Upper lobe of right lung (tissue), 1 donor: ENCODE measurements at regions not wholly inside any gene's neighbourhood (a gene's known extent, or its start where the extent isn't known, plus 50 kb on each side); places are given as distances from the start of the nearest gene placed in this dataset.
"Not testable (repeated sequence)": the region's sequence is repeated elsewhere in the genome, so short reads cannot be mapped to it uniquely, and the experiment has no call there.

Source experiments
- ATAC-seq: fragments of 200-7000 bp; cut with Tn5 transposase; one replicate; pipeline ENCODE4 v1.9.1; 2020; ENCODE audit warnings: mild to moderate bottlenecking, moderate library complexity
- DNase-seq: peaks from one replicate; pipeline ENCODE4 v3.0.0-alpha.2; 2020
- H3K27ac ChIP-seq: fragments of 200-600 bp; one replicate; pipeline ENCODE4 v1.8.0; 2022
- H3K27me3 ChIP-seq: fragments of 200-600 bp; one replicate; pipeline ENCODE4 v1.8.0; 2022; ENCODE audit warnings: mild to moderate bottlenecking
- H3K36me3 ChIP-seq: fragments of 200-600 bp; one replicate; pipeline ENCODE4 v1.8.0; 2022
- H3K4me1 ChIP-seq: fragments of 200-600 bp; one replicate; pipeline ENCODE4 v1.8.0; 2022
- H3K4me3 ChIP-seq: fragments of 200-600 bp; one replicate; pipeline ENCODE4 v1.8.0; 2022; ENCODE audit warnings: mild to moderate bottlenecking
- H3K9me3 ChIP-seq: fragments of 200-600 bp; one replicate; pipeline ENCODE4 v1.8.0; 2022
- intact Hi-C: fragments of 100-400 bp; cut with DNase I; formaldehyde crosslinking; loops from one replicate; pipeline ENCODE4 v1.11.0; 2022
- TF ChIP-seq, protein P1 (sequence below): fragments of 200-600 bp; IDR thresholded peaks from one replicate; pipeline ENCODE4 v1.8.0; 2022; ENCODE audit warnings: antibody characterized with exemption
- donor health status: DM: no; HTN: yes; CAD: no; lungs with severe emphysema.

DNA sequence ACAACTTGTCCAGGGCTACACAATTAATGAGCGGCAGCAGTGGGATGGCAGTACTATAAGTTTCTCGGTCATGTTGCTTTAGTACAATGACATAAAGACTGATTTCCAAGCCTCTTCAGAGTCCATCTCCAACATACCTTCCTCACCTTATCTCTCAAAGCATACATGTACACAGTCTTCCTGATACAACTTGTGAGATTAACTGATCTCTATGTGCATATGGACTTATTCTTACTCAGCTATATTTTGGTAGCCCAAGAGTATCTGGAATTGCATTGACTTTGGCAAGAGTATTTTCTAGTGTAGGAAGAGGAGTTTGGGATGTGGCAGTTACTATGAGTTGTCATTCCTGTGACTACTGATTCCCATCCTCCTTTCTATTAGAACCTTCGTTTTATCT is 575.0 kb downstream of the EDEM1 start:
- Histone ChIP-seq H3K4me3 (no peak overlapping the region), H3K36me3 (no peaks in the 10 kb centered on the region), H3K27me3 (no peaks in the 10 kb centered on the region), H3K4me1 (no peaks in the 10 kb centered on the region), H3K27ac (no peak overlapping the region), H3K9me3 (no peaks in the 10 kb centered on the region)
- DNase-seq: no peak
- no peak for ATAC-seq
- TF ChIP-seq, protein P1, sequence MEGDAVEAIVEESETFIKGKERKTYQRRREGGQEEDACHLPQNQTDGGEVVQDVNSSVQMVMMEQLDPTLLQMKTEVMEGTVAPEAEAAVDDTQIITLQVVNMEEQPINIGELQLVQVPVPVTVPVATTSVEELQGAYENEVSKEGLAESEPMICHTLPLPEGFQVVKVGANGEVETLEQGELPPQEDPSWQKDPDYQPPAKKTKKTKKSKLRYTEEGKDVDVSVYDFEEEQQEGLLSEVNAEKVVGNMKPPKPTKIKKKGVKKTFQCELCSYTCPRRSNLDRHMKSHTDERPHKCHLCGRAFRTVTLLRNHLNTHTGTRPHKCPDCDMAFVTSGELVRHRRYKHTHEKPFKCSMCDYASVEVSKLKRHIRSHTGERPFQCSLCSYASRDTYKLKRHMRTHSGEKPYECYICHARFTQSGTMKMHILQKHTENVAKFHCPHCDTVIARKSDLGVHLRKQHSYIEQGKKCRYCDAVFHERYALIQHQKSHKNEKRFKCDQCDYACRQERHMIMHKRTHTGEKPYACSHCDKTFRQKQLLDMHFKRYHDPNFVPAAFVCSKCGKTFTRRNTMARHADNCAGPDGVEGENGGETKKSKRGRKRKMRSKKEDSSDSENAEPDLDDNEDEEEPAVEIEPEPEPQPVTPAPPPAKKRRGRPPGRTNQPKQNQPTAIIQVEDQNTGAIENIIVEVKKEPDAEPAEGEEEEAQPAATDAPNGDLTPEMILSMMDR: no peak
- intact Hi-C loops: no loop called here

DNA sequence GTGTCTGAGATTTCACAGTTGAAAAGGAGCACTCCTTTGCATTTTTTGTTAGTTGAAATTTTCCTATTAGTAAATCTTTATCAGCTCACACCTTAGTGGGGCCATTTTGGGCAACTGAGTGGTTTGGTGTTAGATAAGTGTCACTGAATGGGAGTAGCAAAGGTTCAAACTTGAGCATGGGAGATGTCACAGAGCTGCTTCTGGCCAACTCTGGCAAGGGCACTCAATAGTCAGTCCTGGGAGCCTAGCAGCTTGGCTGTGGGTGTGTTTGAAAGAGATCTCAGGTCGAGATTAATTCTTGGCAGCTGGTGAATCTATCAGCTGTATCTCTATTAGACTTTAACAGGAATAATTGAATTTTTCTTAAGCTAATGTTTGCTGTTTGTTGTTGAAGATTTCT is 579.3 kb downstream of the EDEM1 start:
- intact Hi-C loops: no loop called here
- no peak for ATAC-seq

GRCh38 chr3:5767304-5767703 is 579.8 kb downstream of the EDEM1 start:
- H3K4me3 ChIP-seq: no peak overlapping the region

More for the DNA sequence above, 579.3 kb downstream of the EDEM1 start:
- Histone ChIP-seq H3K4me3 (no peak overlapping the region), H3K36me3 (no peaks in the 10 kb centered on the region), H3K4me1 (no peaks in the 10 kb centered on the region), H3K27ac (no peak overlapping the region), H3K27me3 (no peaks in the 10 kb centered on the region), H3K9me3 (no peaks in the 10 kb centered on the region)
- DNase-seq: no peak
- TF ChIP-seq, protein P1: no peak

GRCh38 chr3:5768281-5768945 is 580.9 kb downstream of the EDEM1 start:
- H3K4me3 ChIP-seq: no peak overlapping the region
- no peak overlapping the region for H3K27ac ChIP-seq
- no peaks in the 10 kb centered on the region for H3K27me3 ChIP-seq
- intact Hi-C loops: no loop called here
- no peak for ATAC-seq
- DNase-seq: no peak
- H3K9me3 ChIP-seq: no peaks in the 10 kb centered on the region
- TF ChIP-seq, protein P1: no peak
- H3K4me1 ChIP-seq: no peaks in the 10 kb centered on the region
- H3K36me3 ChIP-seq: no peaks in the 10 kb centered on the region

More at GRCh38 chr3:5767304-5767703, 579.8 kb downstream of the EDEM1 start:
- H3K27me3 ChIP-seq: no peaks in the 10 kb centered on the region
- DNase-seq (no peak), ATAC-seq (no peak)
- no peak overlapping the region for H3K27ac ChIP-seq
- intact Hi-C loops: no loop called here
- H3K9me3 ChIP-seq: no peaks in the 10 kb centered on the region
- TF ChIP-seq, protein P1: no peak
- no peaks in the 10 kb centered on the region for H3K4me1 ChIP-seq
- no peaks in the 10 kb centered on the region for H3K36me3 ChIP-seq

DNA sequence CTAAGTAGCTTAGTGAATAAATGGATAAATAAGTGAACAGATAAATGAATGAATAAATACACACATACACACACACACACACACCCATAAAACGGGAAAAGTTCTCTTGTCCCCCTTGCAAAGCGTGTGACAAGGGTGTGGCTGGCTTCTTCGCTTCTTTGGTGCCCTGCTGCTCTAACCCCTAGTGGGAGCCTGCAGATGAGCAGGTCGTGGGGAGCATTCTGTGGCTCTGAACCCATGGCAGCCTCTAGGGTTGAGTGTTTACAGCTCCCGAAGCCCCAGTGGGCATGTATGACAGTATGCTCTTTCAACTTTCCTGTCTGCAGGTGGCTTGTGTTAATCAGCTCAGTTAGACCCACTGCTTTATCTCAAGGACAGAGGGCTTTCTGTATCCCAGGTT is 582.3 kb downstream of the EDEM1 start:
- Histone ChIP-seq H3K4me3 (no peak overlapping the region), H3K9me3 (no peaks in the 10 kb centered on the region), H3K27ac (no peak overlapping the region), H3K27me3 (no peaks in the 10 kb centered on the region), H3K4me1 (no peaks in the 10 kb centered on the region), H3K36me3 (no peaks in the 10 kb centered on the region)
- ATAC-seq (no peak), DNase-seq (no peak)
- TF ChIP-seq, protein P1: no peak
- intact Hi-C loops: no loop called here

- intact Hi-C loops: no loop called here
- no peak for ATAC-seq
- TF ChIP-seq, protein P1: no peak
- H3K27me3 ChIP-seq: no peaks in the 10 kb centered on the region
- H3K9me3 ChIP-seq: peaks cover 6% of the 10 kb centered on the region
- no peak overlapping the region for H3K4me3 ChIP-seq
- no peak for DNase-seq
- H3K27ac ChIP-seq: no peak overlapping the region
- no peaks in the 10 kb centered on the region for H3K4me1 ChIP-seq
- no peaks in the 10 kb centered on the region for H3K36me3 ChIP-seq
Measured at GRCh38 chr3:5774337-5774736, 586.8 kb downstream of the EDEM1 start.

DNA sequence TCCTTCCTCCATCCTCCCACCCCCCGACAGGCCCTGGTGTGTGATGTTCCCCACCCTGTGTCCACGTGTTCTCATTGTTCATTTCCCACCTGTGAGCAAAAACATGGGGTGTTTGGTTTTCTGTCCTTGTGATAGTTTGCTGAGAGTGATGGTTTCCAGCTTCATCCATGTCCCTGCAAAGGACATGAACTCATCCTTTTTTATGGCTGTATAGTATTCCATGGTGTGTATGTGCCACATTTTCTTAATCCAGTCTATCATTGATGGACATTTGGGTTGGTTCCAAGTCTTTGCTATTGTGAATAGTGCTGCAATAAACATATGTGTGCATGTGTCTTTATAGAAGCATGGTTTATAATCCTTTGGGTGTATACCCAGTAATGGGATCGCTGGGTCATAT is 587.6 kb downstream of the EDEM1 start:
- H3K36me3 ChIP-seq, H3K4me1 ChIP-seq, intact Hi-C loops, H3K27ac ChIP-seq, ATAC-seq, H3K9me3 ChIP-seq, DNase-seq, H3K27me3 ChIP-seq, H3K4me3 ChIP-seq: not testable (repeated sequence)
